ENCODE measurements at regions not wholly inside any gene's neighbourhood (a gene's known extent, or its start where the extent isn't known, plus 50 kb on each side); places are given as distances from the start of the nearest gene placed in this dataset.

DNA sequence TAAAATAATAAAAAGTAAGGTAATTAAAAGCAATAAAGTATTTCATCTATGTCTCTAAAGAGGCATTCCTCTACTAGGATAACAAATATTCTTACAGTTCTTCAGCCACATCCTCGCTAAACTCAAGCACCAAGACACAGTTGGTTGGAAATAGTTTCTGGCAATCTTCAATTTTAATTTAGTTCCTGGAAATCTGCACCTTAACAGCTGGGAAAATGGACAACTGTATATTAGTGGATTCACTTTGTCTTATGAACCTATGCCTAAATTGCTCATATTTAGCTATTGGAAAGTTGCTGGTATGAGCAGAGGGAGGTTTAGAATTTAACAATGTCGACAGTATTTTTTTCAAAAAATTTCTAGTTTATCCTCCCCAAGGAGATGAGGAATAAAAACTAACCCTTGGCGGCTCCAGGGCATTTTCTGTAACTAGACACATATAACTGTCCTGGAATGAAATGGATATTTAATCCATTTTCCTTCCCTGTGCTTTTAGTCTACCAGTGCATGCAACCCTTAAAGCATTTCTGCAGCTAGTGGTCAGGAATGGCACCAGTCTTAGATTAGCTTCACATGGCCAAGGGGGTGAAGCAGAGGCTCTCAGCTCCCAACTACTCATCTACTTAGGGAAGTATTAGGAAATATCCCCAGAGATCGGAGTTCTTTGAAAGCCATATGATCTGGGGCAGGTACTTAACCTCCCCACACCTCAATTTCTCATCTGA is 290.0 kb upstream of the THBS1 start:
- ATAC-seq, result no peak
- no peak overlapping the region for H3K4me3 Mint-ChIP-seq
- H3K36me3 Mint-ChIP-seq, result no peaks in the 10 kb centered on the region
- no peak overlapping the region for H3K27ac Mint-ChIP-seq
- no peaks in the 10 kb centered on the region for H3K4me1 Mint-ChIP-seq
- H3K9me3 Mint-ChIP-seq, result peaks cover 3% of the 10 kb centered on the region
- no peak for DNase-seq (ENCODE audit: low spot score in 2 of 2)

GRCh38 chr15:39291690-39292089 is 289.2 kb upstream of the THBS1 start:
- H3K4me1 Mint-ChIP-seq, result no peaks in the 10 kb centered on the region
- H3K4me3 Mint-ChIP-seq, result no peak overlapping the region
- H3K27ac Mint-ChIP-seq, result no peak overlapping the region
- ATAC-seq (no peak), DNase-seq (ENCODE audit: low spot score in 2 of 2) (no peak)
- H3K36me3 Mint-ChIP-seq, result no peaks in the 10 kb centered on the region
- peaks cover 3% of the 10 kb centered on the region for H3K9me3 Mint-ChIP-seq

DNA sequence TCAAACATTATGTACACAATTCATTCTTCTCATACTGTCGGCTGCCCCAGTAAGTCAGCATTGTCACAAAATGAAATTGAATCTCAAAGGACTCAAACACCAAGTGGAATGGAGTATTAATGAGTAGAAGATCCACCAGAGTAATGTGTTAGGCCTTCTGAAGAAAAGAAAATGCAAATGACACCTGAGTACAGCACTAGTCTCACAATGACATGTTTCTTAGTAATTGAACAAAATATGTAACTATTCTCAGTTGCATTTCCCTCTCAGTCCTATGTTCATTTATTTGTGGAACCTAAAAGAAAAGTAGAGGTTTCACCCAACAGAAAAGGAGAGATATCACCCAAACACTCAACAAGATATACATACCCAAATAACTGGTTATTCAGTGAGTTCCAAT is 283.9 kb upstream of the THBS1 start:
- ATAC-seq, result no peak
- peaks cover under 1% of the 10 kb centered on the region for H3K9me3 Mint-ChIP-seq
- H3K4me1 Mint-ChIP-seq, result no peaks in the 10 kb centered on the region
- H3K27ac Mint-ChIP-seq, result no peak overlapping the region
- H3K4me3 Mint-ChIP-seq, result no peak overlapping the region
- no peak for DNase-seq (ENCODE audit: low spot score in 2 of 2)
- H3K36me3 Mint-ChIP-seq, result no peaks in the 10 kb centered on the region

DNA sequence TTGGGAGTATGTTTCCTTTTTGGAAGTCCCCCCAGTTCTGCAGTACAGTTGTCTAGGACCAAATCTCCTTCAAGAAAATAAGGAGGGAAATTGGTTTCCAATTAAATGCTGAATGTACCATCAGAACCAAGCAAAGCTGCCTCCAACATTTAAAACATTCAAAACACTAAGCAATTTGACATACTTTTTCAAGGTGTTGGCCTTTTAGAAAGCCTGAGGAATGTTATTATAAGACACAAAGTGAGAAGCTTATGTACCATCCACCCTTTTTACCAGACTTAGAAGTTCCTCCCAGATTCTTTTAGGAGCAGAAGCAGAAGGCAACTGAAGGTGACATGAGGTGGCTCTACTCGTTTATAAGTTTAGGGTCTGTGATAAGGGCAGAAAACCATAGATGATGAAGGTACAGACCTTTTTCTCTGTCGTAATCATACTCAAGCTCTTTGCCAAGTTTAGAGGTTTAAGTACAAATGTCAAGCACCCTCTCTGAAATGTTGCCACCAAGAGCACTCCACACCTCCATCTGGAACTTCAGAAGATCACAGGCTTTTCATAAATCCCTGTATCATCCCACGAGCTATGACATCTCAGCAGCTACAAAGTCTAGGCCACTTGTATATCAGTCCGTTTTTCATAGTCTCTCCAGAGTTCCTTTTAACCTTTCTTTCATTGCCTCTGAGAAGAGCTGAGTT is 282.5 kb upstream of the THBS1 start:
- ATAC-seq (no peak), DNase-seq (ENCODE audit: low spot score in 2 of 2) (no peak)
- no peak overlapping the region for H3K4me3 Mint-ChIP-seq
- H3K27ac Mint-ChIP-seq, result no peak overlapping the region
- no peaks in the 10 kb centered on the region for H3K4me1 Mint-ChIP-seq
- no peaks in the 10 kb centered on the region for H3K36me3 Mint-ChIP-seq
- H3K9me3 Mint-ChIP-seq, result no peaks in the 10 kb centered on the region

GRCh38 chr15:39299486-39300267 is 281.2 kb upstream of the THBS1 start:
- H3K27ac Mint-ChIP-seq, result no peak overlapping the region
- no peak overlapping the region for H3K4me3 Mint-ChIP-seq
- no peaks in the 10 kb centered on the region for H3K4me1 Mint-ChIP-seq
- ATAC-seq, result no peak
- H3K9me3 Mint-ChIP-seq, result no peaks in the 10 kb centered on the region
- DNase-seq (ENCODE audit: low spot score in 2 of 2), result no peak
- no peaks in the 10 kb centered on the region for H3K36me3 Mint-ChIP-seq

DNA sequence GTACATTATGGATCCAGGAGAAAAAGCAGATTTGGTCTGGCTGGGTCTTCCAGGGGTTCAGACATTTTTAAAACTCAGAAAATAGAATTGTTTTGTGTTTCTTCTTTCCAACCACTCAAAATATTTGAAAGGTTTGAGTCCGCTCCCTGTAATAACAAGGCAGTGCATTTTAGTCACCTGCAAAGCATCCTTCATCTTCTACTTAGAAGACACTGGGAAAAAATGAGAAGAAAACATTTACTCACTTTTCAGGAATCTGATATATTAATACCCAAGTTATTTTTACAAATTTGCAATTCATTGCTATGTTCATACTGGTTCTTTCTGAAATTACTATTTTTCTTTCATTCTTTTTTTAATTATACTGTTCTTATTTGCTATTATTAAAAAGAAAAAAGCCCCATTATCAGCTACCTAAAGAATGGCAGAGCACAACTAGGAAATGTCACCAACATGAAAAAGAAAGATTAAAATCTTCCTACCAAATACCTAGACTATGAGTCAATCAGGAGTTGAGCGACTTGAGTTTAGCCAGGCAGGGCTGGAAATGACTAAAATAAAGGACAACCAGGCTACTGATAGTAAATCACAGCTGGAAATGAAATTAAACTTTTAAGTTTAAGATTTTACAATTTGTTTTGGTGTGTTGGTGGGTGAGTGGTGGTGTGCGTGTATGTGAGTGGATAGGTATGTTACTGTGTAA is 280.3 kb upstream of the THBS1 start:
- Mint-ChIP-seq H3K36me3 (no peaks in the 10 kb centered on the region), H3K9me3 (no peaks in the 10 kb centered on the region), H3K4me1 (no peaks in the 10 kb centered on the region), H3K4me3 (no peak overlapping the region), H3K27ac (no peak overlapping the region)
- DNase-seq (ENCODE audit: low spot score in 2 of 2) (no peak), ATAC-seq (no peak)

DNA sequence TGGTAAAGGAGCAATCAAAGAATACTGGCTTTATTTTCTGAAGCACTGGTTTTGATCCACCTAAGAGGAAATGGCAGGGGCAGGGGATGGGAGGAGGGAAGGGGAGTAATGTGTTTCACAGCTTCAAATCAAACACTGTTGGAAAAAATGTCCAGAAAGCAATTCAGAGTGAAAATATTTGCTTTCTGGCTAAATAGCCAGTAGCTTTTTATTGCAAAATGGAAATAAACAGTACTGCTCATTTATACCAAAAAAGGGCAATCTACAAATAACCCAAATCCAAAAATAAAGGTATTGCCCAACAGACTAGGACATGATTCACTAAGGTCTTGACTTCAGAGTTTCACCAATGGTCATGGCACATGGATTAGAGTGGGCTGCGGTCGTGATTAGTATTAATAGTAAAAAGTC is 279.3 kb upstream of the THBS1 start:
- Mint-ChIP-seq H3K27ac (no peak overlapping the region), H3K4me3 (no peak overlapping the region), H3K4me1 (no peaks in the 10 kb centered on the region), H3K36me3 (no peaks in the 10 kb centered on the region), H3K9me3 (no peaks in the 10 kb centered on the region)
- DNase-seq (ENCODE audit: low spot score in 2 of 2), result no peak
- ATAC-seq, result no peak

- DNase-seq (ENCODE audit: low spot score in 2 of 2) (no peak), ATAC-seq (no peak)
- Mint-ChIP-seq H3K27ac (no peak overlapping the region), H3K4me3 (no peak overlapping the region), H3K9me3 (no peaks in the 10 kb centered on the region), H3K36me3 (no peaks in the 10 kb centered on the region), H3K4me1 (no peaks in the 10 kb centered on the region)
Measured at GRCh38 chr15:39302936-39303335, 277.9 kb upstream of the THBS1 start.

DNA sequence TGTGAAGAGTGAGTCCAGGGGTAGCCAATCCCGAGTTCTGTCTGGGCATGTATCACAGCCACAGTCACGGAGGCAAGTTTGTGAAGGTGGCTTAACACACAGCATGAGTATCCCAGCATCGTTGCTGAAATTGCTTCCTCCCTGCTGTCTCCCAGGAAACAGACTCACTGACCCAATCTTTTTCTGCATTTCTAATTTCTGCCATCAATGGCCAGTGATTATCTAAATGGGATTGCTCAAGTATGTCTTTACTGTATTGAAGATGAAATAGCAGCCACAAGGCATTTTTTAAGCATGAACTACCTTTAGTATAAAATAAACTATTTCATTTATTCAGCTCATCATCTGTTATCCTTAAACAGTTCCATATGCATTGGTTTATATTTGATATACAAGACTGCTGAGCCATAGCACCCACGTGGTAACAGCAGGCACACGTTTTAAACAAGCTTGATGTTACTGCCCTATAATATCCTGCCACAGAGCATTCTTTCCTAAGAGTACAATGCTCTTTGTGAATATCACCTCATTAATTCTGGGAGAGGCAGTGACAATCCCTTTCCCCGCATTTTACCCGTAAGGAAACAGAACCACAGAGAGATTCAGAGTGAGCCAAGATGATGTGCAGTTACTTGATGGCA is 276.6 kb upstream of the THBS1 start:
- Mint-ChIP-seq H3K9me3 (no peaks in the 10 kb centered on the region), H3K27ac (no peak overlapping the region), H3K4me1 (no peaks in the 10 kb centered on the region), H3K36me3 (no peaks in the 10 kb centered on the region), H3K4me3 (no peak overlapping the region)
- DNase-seq (ENCODE audit: low spot score in 2 of 2) (no peak), ATAC-seq (no peak)

DNA sequence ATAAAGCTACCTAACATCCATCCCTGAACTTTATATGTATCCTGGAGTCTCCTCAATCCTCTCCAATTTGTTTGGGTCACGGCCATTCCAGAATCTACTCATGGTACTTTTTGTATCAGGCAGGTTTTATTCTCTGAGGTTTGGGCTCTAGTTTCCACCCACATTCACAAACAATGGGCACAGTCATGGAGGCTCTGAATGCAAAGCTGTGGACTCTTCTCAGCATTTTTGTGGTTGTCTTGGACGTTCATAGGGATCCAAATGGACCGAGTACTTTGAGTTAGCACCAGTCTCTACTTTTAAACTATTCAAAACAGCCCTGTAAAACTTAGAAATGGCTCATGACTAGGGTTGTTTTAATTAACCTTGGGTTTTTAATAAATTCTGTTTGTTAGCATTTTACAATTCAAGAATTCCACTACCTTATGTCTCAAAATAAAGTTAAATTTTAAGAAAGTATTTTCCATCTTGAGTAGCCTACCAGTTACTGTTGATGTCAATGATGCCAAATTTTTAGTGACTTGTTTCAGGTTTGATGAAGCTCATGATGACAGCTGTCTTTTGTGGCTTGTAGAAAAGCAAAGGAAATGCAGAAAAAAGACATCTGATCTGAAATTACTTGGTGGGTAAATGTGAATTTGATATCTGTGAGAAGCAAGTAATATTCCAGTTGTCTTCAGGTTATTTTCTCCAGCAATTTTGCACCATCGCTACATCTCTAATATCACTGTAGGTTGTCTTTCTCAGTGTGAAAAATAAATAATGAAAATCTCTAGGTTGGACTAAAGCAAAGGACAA is 275.7 kb upstream of the THBS1 start:
- Mint-ChIP-seq H3K36me3 (no peaks in the 10 kb centered on the region), H3K4me1 (no peaks in the 10 kb centered on the region), H3K27ac (no peak overlapping the region), H3K4me3 (no peak overlapping the region), H3K9me3 (no peaks in the 10 kb centered on the region)
- ATAC-seq, result no peak
- DNase-seq (ENCODE audit: low spot score in 2 of 2), result no peak

DNA sequence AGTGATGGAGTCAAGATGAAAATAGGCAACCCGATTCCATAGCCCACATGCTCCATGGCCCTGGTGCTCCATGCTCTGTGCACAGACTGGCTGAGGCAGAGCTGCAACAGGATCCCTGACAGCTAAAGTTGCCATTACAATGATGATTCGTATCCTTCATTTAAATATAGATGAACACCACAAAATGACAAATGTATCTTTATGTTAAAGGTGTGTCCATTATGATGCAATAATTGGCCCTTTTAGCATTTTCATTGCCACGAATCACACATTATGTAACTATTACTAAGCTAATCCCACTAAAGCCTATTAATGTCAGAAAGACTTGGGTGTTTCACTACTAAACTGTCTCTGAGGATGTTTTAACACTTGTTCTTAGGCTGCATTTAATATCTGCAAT is 270.2 kb upstream of the THBS1 start:
- no peak overlapping the region for H3K4me3 Mint-ChIP-seq
- H3K9me3 Mint-ChIP-seq, result no peaks in the 10 kb centered on the region
- no peak overlapping the region for H3K27ac Mint-ChIP-seq
- DNase-seq (ENCODE audit: low spot score in 2 of 2), result no peak
- H3K4me1 Mint-ChIP-seq, result no peaks in the 10 kb centered on the region
- ATAC-seq, result no peak
- no peaks in the 10 kb centered on the region for H3K36me3 Mint-ChIP-seq

DNA sequence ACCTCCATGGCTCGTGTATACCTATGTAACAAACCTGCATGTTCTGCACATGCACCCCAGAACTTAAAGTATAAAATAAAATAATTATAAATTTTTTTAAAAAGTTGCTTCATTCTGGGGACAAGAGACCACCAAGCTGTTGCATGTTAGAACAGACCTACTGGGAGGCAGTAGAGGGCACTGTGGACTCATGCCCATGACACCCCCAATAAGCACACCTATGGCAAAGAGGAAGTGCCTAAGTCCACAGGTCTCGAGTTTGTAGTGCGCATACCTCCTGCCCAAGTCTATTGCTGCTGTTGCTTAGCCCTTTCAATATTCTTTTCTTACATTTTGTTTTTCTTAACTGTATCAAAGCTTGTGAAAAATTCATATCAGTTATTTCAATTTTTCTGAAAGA is 267.9 kb upstream of the THBS1 start:
- ATAC-seq (no peak), DNase-seq (ENCODE audit: low spot score in 2 of 2) (no peak)
- Mint-ChIP-seq H3K4me1 (no peaks in the 10 kb centered on the region), H3K9me3 (no peaks in the 10 kb centered on the region), H3K27ac (no peak overlapping the region), H3K36me3 (no peaks in the 10 kb centered on the region), H3K4me3 (no peak overlapping the region)

DNA sequence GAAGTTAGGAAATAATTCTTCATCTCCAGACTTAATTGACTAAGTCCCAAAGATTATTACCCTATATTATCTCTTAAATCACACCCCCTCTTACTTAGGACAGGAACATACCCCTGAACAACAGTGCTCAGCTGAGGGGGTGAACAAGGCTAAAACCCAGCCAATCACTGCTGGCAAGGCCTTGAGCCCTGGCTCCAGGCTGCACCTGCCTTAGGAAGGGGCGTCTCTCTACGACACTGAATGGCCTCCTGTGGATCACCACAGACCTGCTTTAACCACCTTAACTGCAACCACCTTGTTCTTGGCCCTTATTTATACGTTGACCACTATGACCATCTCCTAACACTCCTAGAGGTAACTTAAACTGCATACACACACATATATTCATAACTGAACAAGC is 267.4 kb upstream of the THBS1 start:
- DNase-seq (ENCODE audit: low spot score in 2 of 2), result no peak
- no peaks in the 10 kb centered on the region for H3K9me3 Mint-ChIP-seq
- ATAC-seq, result no peak
- no peak overlapping the region for H3K27ac Mint-ChIP-seq
- H3K4me3 Mint-ChIP-seq, result no peak overlapping the region
- no peaks in the 10 kb centered on the region for H3K36me3 Mint-ChIP-seq
- no peaks in the 10 kb centered on the region for H3K4me1 Mint-ChIP-seq

DNA sequence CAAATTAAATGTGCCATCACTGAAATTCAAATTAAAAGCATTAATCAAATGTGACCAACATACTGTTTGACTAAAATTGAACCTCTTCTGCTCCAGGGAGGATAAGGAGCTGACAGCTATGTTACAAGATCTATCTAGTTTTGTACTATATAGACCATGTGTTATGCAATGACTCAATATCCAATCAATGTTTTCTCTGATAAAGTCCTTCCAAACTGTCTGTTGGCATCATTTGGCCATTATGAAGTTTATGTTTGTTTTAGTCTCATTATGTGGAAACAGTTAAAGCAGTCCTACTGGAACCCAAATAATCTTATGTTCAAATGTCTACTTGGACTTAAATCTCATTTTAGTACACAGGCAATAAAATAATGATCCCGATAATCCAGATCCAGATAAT is 267.0 kb upstream of the THBS1 start:
- Mint-ChIP-seq H3K4me1 (no peaks in the 10 kb centered on the region), H3K9me3 (no peaks in the 10 kb centered on the region), H3K36me3 (no peaks in the 10 kb centered on the region), H3K4me3 (no peak overlapping the region), H3K27ac (no peak overlapping the region)
- DNase-seq (ENCODE audit: low spot score in 2 of 2) (no peak), ATAC-seq (no peak)

Measured in stimulated activated effector memory CD8-positive, alpha-beta T cell treated with anti-CD3 and anti-CD28 coated beads, Interleukin-12 subunit alpha, Interleukin-12 subunit beta, amount 100 ng/mL, for 72 hours (primary cell).